Vagina (tissue), 2 donors: ENCODE measurements at regions not wholly inside any gene's neighbourhood (a gene's known extent, or its start where the extent isn't known, plus 50 kb on each side); places are given as distances from the start of the nearest gene placed in this dataset.

Experiments
- CTCF ChIP-seq, 3 experiments: fragments of 450-650 bp in 2 of 3; fragments of 200-600 bp in 1 of 3; sonication (generic) in 1 of 3; IDR thresholded peaks; one replicate each; pipeline ENCODE4 v1.5.1; 2017 to 2019; ENCODE audit warnings: antibody characterized with exemption in 3 of 3, mild to moderate bottlenecking in 2 of 3, moderate library complexity in 2 of 3
- POLR2A ChIP-seq, 2 donors: fragments of 450-650 bp; IDR thresholded peaks; one replicate each; pipeline ENCODE4 v1.6.1; 2017; ENCODE audit warnings: antibody characterized with exemption in 2 of 2, mild to moderate bottlenecking in 2 of 2, moderate library complexity in 2 of 2
- POLR2AphosphoS5 ChIP-seq, 2 donors: sonication (generic); formaldehyde crosslinking; IDR thresholded peaks; one replicate each; pipeline ENCODE4 v1.9.0; 2017; ENCODE audit warnings: antibody characterized with exemption in 2 of 2, mild to moderate bottlenecking in 2 of 2, low read depth in 1 of 2; ENCODE audit not compliant: insufficient read depth in 1 of 2

GRCh38 chr15:46518381-46518780 lies 883.6 kb downstream of the SQOR start:
- TF ChIP-seq CTCF (IDR thresholded peaks at IDR 0.05) (no peak), POLR2AphosphoS5 (IDR thresholded peaks at IDR 0.05; ENCODE audit: insufficient read depth in 1 of 2, low read depth in 1 of 2) (no peak), POLR2A (IDR thresholded peaks at IDR 0.05) (no peak)
